GM12873 (cell line): ENCODE measurements at regions not wholly inside any gene's neighbourhood (a gene's known extent, or its start where the extent isn't known, plus 50 kb on each side); places are given as distances from the start of the nearest gene placed in this dataset.

Experiments
- TF ChIP-seq, protein P1 (sequence below): IDR thresholded peaks from 2 replicates; pipeline ENCODE4 v1.5.1; 2012; ENCODE audit warnings: low read depth, mild to moderate bottlenecking, moderate library complexity, low read length, control low read depth; ENCODE audit not compliant: insufficient read depth; ENCODE audit errors: missing control alignments

- TF ChIP-seq, protein P1, sequence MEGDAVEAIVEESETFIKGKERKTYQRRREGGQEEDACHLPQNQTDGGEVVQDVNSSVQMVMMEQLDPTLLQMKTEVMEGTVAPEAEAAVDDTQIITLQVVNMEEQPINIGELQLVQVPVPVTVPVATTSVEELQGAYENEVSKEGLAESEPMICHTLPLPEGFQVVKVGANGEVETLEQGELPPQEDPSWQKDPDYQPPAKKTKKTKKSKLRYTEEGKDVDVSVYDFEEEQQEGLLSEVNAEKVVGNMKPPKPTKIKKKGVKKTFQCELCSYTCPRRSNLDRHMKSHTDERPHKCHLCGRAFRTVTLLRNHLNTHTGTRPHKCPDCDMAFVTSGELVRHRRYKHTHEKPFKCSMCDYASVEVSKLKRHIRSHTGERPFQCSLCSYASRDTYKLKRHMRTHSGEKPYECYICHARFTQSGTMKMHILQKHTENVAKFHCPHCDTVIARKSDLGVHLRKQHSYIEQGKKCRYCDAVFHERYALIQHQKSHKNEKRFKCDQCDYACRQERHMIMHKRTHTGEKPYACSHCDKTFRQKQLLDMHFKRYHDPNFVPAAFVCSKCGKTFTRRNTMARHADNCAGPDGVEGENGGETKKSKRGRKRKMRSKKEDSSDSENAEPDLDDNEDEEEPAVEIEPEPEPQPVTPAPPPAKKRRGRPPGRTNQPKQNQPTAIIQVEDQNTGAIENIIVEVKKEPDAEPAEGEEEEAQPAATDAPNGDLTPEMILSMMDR = no peak
Measured at GRCh38 chr10:129397198-129397974, 69.7 kb upstream of the MGMT start.

DNA sequence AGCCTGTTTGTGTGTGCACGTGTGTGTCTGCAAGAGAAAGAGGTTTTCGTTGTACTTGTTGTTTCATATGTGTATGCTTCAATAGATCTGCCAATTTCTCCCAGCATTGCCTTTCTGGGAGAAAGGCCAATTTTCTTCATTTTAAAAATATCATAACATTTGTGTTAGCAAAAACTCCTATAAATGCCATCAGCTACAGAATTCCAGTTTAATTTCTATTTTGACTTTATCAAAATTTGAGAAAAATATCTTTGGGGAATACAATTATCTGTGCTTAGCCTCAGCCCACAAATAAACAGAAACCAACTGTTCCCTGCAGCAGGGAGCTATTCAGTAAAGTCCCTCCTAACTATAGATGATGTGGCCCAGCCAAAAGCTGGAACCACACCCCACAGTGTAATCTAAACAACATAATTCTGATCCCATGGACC is 68.3 kb upstream of the MGMT start:
- TF ChIP-seq, protein P1 = no peak

- TF ChIP-seq, protein P1 = no peak
Measured at GRCh38 chr10:129400426-129400825, 66.6 kb upstream of the MGMT start.

DNA sequence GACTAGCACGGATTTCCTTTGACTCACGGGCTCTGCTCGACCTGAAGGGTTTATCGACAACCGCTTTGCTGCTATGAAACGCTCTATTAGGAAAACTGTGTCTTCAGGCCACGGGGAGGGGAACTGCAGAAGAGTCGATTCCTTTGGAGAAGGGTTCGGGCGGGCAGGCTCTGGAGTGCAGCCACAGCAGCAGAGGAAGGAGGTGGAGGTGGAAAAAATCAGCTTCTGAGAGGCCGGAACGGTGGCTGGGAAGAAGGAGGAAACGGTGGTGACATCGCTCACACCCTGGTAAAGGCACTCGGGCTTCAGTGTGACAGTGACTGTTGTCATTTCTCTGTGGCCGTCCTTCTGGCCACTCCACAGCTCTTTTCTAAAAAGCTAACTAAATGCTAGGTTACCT is 64.6 kb upstream of the MGMT start:
- TF ChIP-seq, protein P1 = no peak

DNA sequence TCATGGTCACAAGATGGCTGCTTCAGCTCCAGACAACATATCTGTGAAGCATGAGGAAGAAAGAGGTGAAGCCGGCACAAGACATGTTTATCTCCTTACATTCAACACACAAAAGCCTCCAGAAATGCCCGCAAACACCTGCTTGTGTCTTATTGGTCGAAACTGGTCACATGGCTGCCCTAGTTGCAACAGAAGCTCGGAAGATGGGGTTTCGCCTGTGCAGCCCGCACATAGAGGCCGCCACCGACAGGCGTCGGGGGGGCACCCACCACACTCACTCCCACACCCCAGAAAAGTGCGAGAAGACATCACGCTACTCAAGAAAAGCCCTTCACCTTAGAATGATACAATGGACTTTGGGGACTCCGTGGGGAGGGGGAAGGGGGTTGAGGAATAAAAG is 63.0 kb upstream of the MGMT start:
- TF ChIP-seq, protein P1 = no peak

DNA sequence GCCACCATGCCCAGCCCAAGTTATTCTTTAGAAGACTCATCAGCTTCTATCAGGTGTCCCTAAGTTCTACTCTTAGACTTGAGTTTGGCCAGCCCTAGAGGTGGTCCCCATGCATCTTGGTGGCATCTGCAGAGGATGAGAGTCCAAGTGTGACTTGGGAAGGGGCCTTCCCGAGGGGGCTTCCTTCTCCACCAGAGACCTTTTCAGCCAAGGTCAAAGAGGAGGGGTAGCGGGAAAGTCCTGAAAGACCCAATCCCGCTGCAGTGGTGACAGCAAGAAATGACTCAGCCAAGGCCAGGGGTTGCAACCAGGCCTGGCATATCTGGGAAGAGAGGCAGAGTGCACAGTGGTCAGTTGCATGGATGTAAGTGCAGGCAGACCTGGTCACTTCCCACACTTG is 61.7 kb upstream of the MGMT start:
- TF ChIP-seq, protein P1 = no peak

DNA sequence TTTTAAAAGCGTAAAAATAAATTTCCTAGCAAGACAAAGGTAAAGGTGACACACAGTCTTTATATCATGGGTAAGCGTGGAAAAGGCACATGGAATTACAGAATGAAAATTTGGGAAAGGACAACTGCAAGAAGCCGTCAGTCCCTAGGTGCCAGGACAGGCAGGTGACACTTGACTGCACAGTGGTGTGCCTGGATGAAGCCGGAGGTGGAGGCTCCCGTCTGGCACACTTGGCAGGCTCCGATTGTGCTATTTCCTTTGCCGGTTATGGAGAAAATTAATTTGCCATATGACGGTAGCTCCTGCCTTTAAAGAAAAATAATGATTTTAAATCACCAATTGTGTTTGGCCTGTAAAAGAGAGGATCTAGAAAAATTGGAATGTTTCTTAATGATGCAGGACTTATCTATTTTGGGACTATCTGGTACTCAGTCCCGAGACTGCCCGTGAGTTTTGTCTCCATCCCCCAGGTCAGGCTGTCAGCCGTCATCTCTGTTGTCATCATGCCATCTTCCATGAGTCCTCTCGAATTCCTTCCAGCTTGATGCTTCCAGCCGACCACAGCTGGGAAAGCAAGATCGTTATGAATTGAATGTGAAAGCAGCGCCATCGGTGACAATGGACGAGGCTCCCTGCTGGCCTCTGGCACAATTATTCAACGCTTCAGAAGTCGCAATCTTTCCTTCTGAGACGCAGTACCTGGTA is 56.2 kb upstream of the MGMT start:
- TF ChIP-seq, protein P1 = no peak
